SW 1271 (cell line): ENCODE measurements at regions not wholly inside any gene's neighbourhood (a gene's known extent, or its start where the extent isn't known, plus 50 kb on each side); places are given as distances from the start of the nearest gene placed in this dataset.
"Not testable (repeated sequence)": the region's sequence is repeated elsewhere in the genome, so short reads cannot be mapped to it uniquely, and the experiment has no call there.

Experiments
- DNase-seq, 2 experiments: peaks; one replicate each; lab custom pipeline; 2025; lab: John Stamatoyannopoulos, UW

GRCh38 chr16:17984810-17985209 lies 351.7 kb downstream of the NPIPA8 start:
- no peak for DNase-seq

GRCh38 chr16:17983847-17984639 lies 352.5 kb downstream of the NPIPA8 start:
- DNase-seq: no peak

DNA sequence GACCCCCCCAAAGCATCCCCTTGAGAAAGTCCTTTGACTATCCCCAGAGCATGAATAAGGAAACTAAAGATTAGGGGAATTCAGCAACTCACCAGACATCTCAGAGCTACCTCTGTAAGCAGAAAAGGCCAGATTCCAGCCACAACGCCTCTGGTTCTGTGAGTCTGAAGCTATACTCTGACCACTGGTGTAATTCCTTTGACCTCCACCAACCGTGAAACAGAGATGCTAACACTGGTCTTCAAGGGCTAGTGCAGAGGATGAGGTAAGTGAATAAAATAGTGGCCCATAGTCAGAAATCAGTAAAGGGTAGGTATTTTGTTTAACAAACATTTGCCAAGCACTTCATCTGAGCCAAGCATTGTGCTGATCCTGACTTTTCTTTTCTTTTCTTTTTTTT lies 353.4 kb downstream of the NPIPA8 start:
- no peak for DNase-seq

- no peak for DNase-seq
Measured at GRCh38 chr16:17977260-17977659, 359.3 kb downstream of the NPIPA8 start.

GRCh38 chr16:17972460-17972943 lies 364.0 kb downstream of the NPIPA8 start:
- no peak for DNase-seq

DNA sequence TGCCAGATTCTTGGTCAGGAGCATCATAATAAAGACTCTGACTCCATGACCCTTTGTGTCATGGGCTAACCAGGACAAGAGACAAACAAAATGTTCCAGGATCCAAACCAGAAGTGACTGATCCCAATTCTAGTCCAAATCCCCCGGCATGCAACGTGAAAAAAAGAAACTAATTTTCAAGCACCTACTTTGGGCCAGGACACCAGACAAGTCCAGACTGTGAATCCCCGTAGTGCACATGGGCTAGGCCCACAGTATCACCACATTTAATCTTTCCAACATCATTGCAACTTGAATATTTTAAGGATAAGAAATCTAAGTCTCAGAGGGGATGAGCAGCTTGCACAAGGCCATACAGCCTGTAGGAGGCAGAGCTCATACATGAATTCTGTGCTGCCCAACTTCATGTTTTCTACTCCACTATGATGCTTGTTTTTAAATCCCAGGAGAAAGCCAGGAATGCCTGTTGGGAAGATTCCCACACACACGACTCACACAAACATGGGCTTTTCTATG lies 365.7 kb downstream of the NPIPA8 start:
- DNase-seq: no peak

DNA sequence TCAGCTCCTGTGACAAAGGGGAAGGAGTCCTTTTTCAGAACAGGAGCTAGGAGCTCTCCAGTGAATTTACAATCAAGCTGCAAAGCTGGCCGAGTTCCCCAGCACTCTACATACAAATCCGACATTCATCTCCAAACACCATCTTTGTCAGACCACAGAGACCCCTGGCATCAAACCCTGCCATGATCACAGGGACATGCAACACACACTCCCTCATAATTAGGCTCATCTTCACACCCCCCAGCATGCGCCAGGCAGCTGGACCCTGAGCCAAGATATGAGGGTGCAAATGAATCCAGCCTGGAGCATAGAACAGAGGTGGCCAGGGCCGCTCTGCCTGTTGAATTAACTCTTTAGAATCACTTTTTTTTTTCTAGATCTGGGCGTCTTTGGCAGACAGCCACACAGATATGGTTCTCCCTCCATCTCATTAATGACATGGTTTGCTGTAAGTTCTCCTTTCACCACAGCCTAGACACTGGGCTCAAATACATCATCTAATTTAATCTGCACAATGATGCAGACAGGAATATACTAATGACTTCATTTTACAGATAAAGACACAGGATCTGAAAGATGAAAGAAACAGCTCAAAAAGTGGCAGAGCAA lies 366.3 kb downstream of the NPIPA8 start:
- DNase-seq: no peak

GRCh38 chr16:17965133-17965900 lies 371.2 kb downstream of the NPIPA8 start:
- no peak for DNase-seq

GRCh38 chr16:17964196-17964595 lies 372.3 kb downstream of the NPIPA8 start:
- DNase-seq: no peak

DNA sequence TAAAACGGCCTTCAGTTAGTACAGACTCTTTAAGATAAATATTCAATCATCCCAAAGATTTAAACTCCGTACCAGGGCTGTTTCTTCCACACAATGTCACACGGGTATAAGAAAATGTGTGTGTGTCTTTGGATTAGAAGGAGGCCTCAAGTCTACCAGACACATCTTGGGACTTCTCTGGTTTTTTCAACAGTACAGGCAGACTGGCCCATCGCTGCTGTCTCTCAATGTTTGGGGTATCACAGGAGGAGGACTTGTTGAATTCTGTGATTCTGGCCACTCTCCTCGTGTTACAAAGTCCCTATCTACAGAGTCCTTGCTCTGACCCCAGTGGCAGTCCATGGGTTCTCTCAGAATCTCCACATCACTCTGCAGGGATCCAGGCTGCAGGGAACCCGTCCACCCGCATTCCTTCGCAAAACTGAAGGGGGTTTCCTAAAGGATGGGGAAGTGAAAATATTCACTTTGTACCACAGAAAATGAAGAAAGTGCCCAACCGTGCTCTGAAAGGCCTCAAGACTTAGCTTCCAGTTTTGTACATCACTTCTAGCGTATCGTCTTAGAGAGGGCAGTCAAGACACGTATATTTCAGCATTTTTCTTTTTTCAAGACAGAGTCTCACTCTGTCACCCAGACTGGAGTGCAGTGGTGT lies 373.2 kb downstream of the NPIPA8 start:
- DNase-seq: no peak

GRCh38 chr16:17962726-17963125 lies 373.8 kb downstream of the NPIPA8 start:
- no peak for DNase-seq

DNA sequence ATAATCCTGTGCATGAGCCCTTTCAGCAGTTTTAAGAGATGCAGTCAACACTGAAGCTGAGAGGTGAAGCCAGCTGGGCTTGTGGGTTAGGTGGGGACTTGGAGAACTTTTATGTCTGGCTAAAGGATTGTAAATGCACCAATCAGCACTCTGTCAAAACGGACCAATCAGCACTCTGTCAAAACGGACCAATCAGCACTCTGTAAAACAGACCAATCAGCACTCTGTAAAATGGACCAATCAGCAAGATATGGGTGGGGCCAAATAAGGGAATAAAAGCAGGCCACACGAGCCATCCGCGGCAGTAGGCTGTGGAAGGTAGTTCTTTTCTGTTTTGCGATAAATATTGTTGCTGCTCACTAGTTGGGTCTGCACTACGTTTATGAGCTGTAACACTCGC lies 374.7 kb downstream of the NPIPA8 start:
- DNase-seq: not testable (repeated sequence)

DNA sequence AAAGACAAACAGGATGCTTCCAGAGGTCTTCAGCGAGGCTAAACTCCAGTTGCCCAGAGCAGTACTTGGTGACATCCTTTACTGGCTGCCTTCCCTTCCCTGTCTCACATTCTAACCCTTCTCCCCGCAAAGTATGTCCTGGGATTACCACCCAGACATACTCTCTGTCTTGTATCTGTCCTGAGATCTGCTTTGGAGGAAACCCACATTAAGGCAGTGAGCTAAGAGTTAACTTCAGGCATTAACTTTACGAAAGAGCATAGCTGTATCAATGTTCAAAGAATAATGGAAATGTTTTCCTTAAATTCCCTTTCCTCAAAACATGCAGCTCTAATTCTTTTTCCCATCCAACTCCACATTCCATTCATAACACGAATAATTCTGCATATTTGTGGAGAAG lies 385.2 kb downstream of the NPIPA8 start:
- DNase-seq: no peak

GRCh38 chr16:17949982-17950250 lies 386.6 kb downstream of the NPIPA8 start:
- DNase-seq: no peak

GRCh38 chr16:17949141-17949981 lies 387.2 kb downstream of the NPIPA8 start:
- DNase-seq: no peak

- no peak for DNase-seq
Measured at GRCh38 chr16:17947637-17948036, 388.9 kb downstream of the NPIPA8 start.

DNA sequence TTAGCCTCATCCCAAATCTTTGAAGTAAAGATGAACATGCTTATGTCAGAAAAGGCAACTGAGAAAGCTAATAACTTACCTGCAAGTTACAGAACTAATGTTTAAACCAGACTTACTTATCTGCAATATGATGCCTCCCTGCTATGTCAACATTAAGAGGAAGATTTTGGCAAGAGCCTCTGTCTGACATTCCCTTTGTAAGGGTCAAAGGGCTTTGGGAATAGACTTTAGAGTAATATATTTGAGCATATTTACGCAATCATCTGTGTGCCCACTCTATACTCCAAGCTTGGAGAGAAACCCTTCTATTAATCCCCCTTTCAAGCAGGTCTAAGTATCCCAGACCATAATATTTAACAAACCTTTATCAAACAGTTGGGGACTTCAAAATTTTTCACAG lies 389.4 kb downstream of the NPIPA8 start:
- DNase-seq: no peak

DNA sequence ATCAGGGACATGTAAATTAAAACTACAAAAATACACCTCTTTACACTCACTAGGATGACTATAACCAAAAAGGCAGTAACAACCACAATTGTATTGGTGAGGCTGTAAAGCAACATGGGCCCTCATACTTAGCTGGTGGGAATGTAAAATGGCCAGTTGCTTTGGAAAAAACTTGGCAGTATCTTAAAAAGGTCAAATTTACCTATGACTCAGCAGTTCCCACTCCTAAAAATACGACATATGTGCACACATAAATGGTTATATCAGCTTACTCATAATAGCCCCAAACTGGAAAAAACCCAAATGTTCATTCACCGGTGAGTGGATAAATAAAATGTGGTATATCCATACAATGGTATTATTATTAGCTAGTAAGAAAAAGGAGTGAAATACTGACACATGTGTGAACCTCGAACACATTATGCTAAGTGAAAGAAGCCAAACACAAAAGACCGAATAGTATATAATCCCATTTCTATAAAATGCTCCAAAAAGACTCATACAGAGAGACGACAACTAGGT lies 391.4 kb downstream of the NPIPA8 start:
- DNase-seq: no peak

- no peak for DNase-seq
Measured at GRCh38 chr16:17944345-17944744, 392.2 kb downstream of the NPIPA8 start.

- no peak for DNase-seq
Measured at GRCh38 chr16:17942067-17942466, 394.5 kb downstream of the NPIPA8 start.
